Stimulated activated naive CD4-positive, alpha-beta T cell treated with Interleukin-2 at 50 U/mL for 16 hours (primary cell): ENCODE measurements at regions not wholly inside any gene's neighbourhood (a gene's known extent, or its start where the extent isn't known, plus 50 kb on each side); places are given as distances from the start of the nearest gene placed in this dataset.
"Not testable (repeated sequence)": the region's sequence is repeated elsewhere in the genome, so short reads cannot be mapped to it uniquely, and the experiment has no call there.

Experiments
- DNase-seq: peaks from one replicate; lab custom pipeline; 2025; lab: John Stamatoyannopoulos, UW

GRCh38 chr18:30623401-30624065 lies 419.0 kb downstream of the DSC3 start:
- no peak for DNase-seq

GRCh38 chr18:30622635-30623034 lies 419.9 kb downstream of the DSC3 start:
- no peak for DNase-seq

- DNase-seq, result no peak
Measured at GRCh38 chr18:30622104-30622503, 420.4 kb downstream of the DSC3 start.

GRCh38 chr18:30618567-30618966 lies 424.0 kb downstream of the DSC3 start:
- no peak for DNase-seq

- no peak for DNase-seq
Measured at GRCh38 chr18:30616414-30616813, 426.1 kb downstream of the DSC3 start.

GRCh38 chr18:30613467-30613801 lies 429.1 kb downstream of the DSC3 start:
- no peak for DNase-seq

GRCh38 chr18:30601541-30601940 lies 441.0 kb downstream of the DSC3 start:
- DNase-seq, result no peak

- DNase-seq, result no peak
Measured at GRCh38 chr18:30597202-30597601, 445.3 kb downstream of the DSC3 start.

- no peak for DNase-seq
Measured at GRCh38 chr18:30596635-30597034, 445.9 kb downstream of the DSC3 start.

- DNase-seq, result no peak
Measured at GRCh38 chr18:30595942-30596341, 446.6 kb downstream of the DSC3 start.

GRCh38 chr18:30594911-30595310 lies 447.6 kb downstream of the DSC3 start:
- not testable (repeated sequence) for DNase-seq

GRCh38 chr18:30591462-30591861 lies 451.1 kb downstream of the DSC3 start:
- no peak for DNase-seq

GRCh38 chr18:30588673-30589164 lies 453.8 kb downstream of the DSC3 start:
- DNase-seq, result no peak

- no peak for DNase-seq
Measured at GRCh38 chr18:30583768-30584167, 458.8 kb downstream of the DSC3 start.

- DNase-seq, result no peak
Measured at GRCh38 chr18:30582078-30582477, 460.5 kb downstream of the DSC3 start.

GRCh38 chr18:30578707-30579106 lies 463.8 kb downstream of the DSC3 start:
- DNase-seq, result no peak

- DNase-seq, result no peak
Measured at GRCh38 chr18:30572214-30572613, 470.3 kb downstream of the DSC3 start.

GRCh38 chr18:30568333-30568732 lies 474.2 kb downstream of the DSC3 start:
- no peak for DNase-seq

GRCh38 chr18:30566877-30567276 lies 475.7 kb downstream of the DSC3 start:
- DNase-seq, result no peak

GRCh38 chr18:30562231-30562630 lies 480.3 kb downstream of the DSC3 start:
- DNase-seq, result no peak

- DNase-seq, result no peak
Measured at GRCh38 chr18:30556112-30556511, 486.4 kb downstream of the DSC3 start.

GRCh38 chr18:30545393-30545792 lies 497.1 kb downstream of the DSC3 start:
- no peak for DNase-seq

GRCh38 chr18:30544141-30544540 lies 498.4 kb downstream of the DSC3 start:
- DNase-seq, result no peak

- no peak for DNase-seq
Measured at GRCh38 chr18:30533716-30534115, 508.8 kb downstream of the DSC3 start.
